ENCODE measurements at regions not wholly inside any gene's neighbourhood (a gene's known extent, or its start where the extent isn't known, plus 50 kb on each side); places are given as distances from the start of the nearest gene placed in this dataset.

- Histone ChIP-seq H3K9me3 (peaks cover 0 to 27% (median 2%) of the 10 kb centered on the region in 4 donors), H3K27me3 (no peaks in the 10 kb centered on the region), H3K4me3 (no peak overlapping the region), H3K27ac (no peak overlapping the region), H3K36me3 (no peaks in the 10 kb centered on the region), H3K4me1 (no peaks in the 10 kb centered on the region)
- TF ChIP-seq POLR2A (IDR thresholded peaks at IDR 0.05): no peak
- TF ChIP-seq EP300 (IDR thresholded peaks at IDR 0.05): no peak
- TF ChIP-seq CTCF (IDR thresholded peaks at IDR 0.05): no peak
- WGBS, 2 donors: 83 to 85% methylated on average over 4 to 5 of the region's 5 CpGs
- no peak for DNase-seq (ENCODE audit: low spot score in 2 of 2)
These were observed 81.4 kb downstream of the ETS2 start for GRCh38 chr21:38887062-38887686.

GRCh38 chr21:38885909-38886308 is 80.2 kb downstream of the ETS2 start:
- H3K4me3 ChIP-seq: no peak overlapping the region
- WGBS, 2 donors: 96 to 100% methylated on average over 1 of the region's 1 CpG
- no peaks in the 10 kb centered on the region for H3K36me3 ChIP-seq
- no peaks in the 10 kb centered on the region for H3K27me3 ChIP-seq
- no peaks in the 10 kb centered on the region for H3K4me1 ChIP-seq
- TF ChIP-seq EP300 (IDR thresholded peaks at IDR 0.05): no peak
- TF ChIP-seq CTCF (IDR thresholded peaks at IDR 0.05): no peak
- TF ChIP-seq POLR2A (IDR thresholded peaks at IDR 0.05): no peak
- H3K27ac ChIP-seq: no peak overlapping the region
- no peak for DNase-seq (ENCODE audit: low spot score in 2 of 2)
- H3K9me3 ChIP-seq: peaks cover 0 to 31% (median 2%) of the 10 kb centered on the region in 4 donors

GRCh38 chr21:38884440-38884839 is 78.7 kb downstream of the ETS2 start:
- WGBS, 2 donors: 58 to 70% methylated on average over 3 of the region's 3 CpGs
- Histone ChIP-seq H3K4me1 (no peaks in the 10 kb centered on the region), H3K36me3 (no peaks in the 10 kb centered on the region), H3K27ac (no peak overlapping the region), H3K9me3 (peaks cover 0 to 42% (median 2%) of the 10 kb centered on the region in 4 donors), H3K4me3 (no peak overlapping the region), H3K27me3 (no peaks in the 10 kb centered on the region)
- TF ChIP-seq EP300 (IDR thresholded peaks at IDR 0.05): no peak
- TF ChIP-seq POLR2A (IDR thresholded peaks at IDR 0.05): no peak
- no peak for DNase-seq (ENCODE audit: low spot score in 2 of 2)

GRCh38 chr21:38883142-38883541 is 77.4 kb downstream of the ETS2 start:
- no peaks in the 10 kb centered on the region for H3K36me3 ChIP-seq
- H3K4me3 ChIP-seq: no peak overlapping the region
- no peaks in the 10 kb centered on the region for H3K4me1 ChIP-seq
- no peak for DNase-seq (ENCODE audit: low spot score in 2 of 2)
- H3K27me3 ChIP-seq: no peaks in the 10 kb centered on the region
- TF ChIP-seq POLR2A (IDR thresholded peaks at IDR 0.05) (no peak), CTCF (IDR thresholded peaks at IDR 0.05) (no peak), EP300 (IDR thresholded peaks at IDR 0.05) (no peak)
- H3K9me3 ChIP-seq: peaks cover 0 to 42% (median 2%) of the 10 kb centered on the region in 4 donors
- no peak overlapping the region for H3K27ac ChIP-seq

GRCh38 chr21:38881131-38881530 is 75.4 kb downstream of the ETS2 start:
- H3K36me3 ChIP-seq: no peaks in the 10 kb centered on the region
- no peak overlapping the region for H3K27ac ChIP-seq
- no peak for DNase-seq (ENCODE audit: low spot score in 2 of 2)
- no peak overlapping the region for H3K4me3 ChIP-seq
- no peaks in the 10 kb centered on the region for H3K27me3 ChIP-seq
- TF ChIP-seq EP300 (IDR thresholded peaks at IDR 0.05) (no peak), CTCF (IDR thresholded peaks at IDR 0.05) (no peak), POLR2A (IDR thresholded peaks at IDR 0.05) (no peak)
- H3K4me1 ChIP-seq: no peaks in the 10 kb centered on the region
- peaks cover 0 to 29% (median 0%) of the 10 kb centered on the region in 4 donors for H3K9me3 ChIP-seq

- Histone ChIP-seq H3K4me3 (no peak overlapping the region), H3K9me3 (peaks cover 0 to 28% (median 0%) of the 10 kb centered on the region in 4 donors), H3K27ac (no peak overlapping the region), H3K27me3 (no peaks in the 10 kb centered on the region), H3K36me3 (no peaks in the 10 kb centered on the region), H3K4me1 (no peaks in the 10 kb centered on the region)
- TF ChIP-seq POLR2A (IDR thresholded peaks at IDR 0.05): no peak
- TF ChIP-seq EP300 (IDR thresholded peaks at IDR 0.05): no peak
- TF ChIP-seq CTCF (IDR thresholded peaks at IDR 0.05): no peak
- DNase-seq (ENCODE audit: low spot score in 2 of 2): no peak
- WGBS, 2 donors: 82 to 97% methylated on average over 6 of the region's 6 CpGs
These were observed 74.8 kb downstream of the ETS2 start for GRCh38 chr21:38880577-38880966.
